HG03280 (cell line): ENCODE measurements at regions not wholly inside any gene's neighbourhood (a gene's known extent, or its start where the extent isn't known, plus 50 kb on each side); places are given as distances from the start of the nearest gene placed in this dataset.

ENCODE experiments used
- ATAC-seq: cut with Tn5 transposase; IDR thresholded peaks from one replicate; pipeline ENCODE4 v1.9.1; 2021; ENCODE audit warnings: mild to moderate bottlenecking, moderate library complexity; ENCODE audit not compliant: unreplicated experiment

DNA sequence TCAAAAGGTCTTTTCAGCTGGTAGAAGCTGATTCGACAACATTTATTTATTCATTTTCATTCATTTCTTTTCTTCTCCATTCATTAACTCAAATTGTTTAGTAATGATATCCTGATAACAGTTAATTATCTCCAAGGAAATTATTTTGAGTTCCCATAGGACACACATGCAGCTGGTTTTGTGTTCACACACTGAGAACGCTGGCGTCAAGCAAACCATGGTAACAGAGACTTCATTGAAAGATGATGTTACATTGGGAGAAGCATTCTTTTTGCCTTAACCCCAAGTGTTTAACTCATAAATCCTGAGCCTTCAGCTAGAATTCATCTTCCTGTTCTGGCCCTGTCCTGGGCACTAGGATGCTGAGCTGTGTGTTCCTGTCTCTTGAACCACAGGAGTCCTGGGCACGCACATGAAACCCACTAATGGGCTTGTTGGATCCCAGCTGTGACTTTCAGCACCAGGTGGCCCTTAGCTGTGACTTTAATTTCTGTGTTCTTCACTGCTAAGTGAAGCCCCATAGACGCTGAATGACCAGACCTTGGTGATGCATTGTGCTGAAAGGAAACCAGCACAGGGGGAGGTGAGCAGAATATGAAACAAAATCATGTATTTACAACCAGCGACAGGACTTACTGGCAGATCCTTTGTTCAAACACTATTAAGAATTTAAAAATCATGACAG is 121.5 kb upstream of the PRSS58 start:
- ATAC-seq = no peak

DNA sequence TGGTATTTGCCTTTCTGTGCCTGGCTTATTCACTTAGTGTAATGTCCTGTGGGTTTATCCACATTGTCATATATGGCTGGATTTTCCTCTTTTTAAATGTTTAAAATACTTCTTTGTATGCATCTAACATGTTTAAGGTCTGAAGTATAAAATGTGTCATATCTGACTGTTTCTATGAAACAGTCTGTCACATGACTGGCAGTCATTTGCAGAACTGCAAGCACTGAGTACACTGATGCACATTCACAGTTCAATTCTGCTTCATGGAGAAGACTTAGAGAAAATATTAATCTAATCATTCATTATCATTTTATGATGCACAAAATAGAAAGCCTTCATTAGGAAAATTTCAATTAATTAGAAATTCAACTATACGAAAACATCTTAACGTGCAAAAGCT is 119.7 kb upstream of the PRSS58 start:
- ATAC-seq = no peak

DNA sequence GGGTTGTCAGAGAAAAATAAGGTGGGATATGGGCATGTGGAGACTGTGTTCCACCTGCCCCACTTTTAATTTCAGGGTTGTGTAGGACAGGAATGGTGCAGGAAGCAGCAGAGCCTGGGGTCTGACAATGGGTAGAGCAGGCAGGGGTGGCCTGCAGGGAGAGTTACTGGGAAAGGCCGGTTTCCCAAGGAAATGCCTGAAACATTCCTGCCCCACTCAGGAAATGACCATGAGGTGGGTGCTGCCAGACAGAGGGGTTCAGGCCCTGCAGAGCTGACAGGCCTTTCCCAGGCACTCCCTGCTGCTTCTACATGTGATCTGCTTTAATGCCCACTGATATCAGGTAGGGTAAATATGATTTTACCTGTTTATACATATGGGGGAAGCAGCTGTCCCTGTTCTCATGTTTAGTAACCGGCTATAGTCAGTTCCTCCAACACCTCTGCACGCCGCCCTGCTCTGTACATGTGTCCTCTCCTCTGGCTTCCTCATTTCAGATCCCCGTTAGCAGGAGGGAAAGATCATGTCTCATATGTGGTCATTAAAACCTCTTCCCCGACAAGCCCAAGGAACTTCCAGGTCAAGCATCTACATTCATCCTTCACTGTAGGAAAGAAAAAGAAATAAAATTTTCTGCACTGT is 118.6 kb upstream of the PRSS58 start:
- ATAC-seq = no peak

DNA sequence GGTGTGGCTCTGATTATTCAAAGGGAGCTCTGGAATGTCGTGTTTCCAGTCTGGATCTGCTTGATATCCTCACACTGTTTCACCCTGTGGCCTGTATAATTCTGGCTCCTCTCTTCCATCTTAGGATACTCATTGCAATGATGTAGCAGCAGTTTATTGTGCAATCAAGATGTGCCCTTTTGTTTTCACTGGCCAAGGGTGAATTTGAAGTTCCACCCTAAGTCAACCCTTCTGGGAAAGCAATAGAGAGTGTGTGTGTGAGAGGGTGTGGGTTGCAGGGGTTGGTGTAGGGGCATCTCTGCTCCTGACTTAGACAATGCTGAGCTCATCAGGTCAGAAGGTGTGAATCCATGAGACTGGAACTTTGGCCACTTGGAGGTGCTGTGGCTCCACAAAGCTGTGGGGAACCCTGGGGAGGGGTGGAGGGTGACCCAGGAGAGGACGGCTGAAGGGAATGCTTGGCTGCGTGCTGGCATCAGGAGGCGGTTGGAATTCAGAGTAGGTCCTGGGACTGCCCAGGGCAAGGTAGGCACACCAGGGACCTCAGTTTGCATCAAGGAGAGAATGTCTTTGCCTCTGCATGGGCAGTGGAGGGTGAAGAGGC is 118.0 kb upstream of the PRSS58 start:
- ATAC-seq = no peak

DNA sequence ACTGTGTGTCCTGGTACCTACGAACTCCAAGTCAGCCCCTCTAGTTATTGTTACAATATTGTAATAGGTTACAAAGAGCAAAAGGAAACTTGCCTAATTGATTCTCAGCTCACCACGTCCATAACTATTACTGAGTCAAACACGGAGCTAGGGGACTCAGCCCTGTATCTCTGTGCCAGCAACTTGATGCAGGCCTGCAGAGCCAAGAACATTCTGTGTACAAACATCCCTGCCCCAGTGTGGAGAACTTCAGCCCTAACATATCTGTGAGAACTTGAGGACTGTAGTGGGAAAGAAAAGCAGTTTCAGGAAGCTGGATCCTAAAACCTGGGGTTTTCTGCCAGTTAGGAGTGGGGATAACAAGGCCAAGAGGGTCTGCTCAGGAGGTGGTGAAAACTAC is 114.9 kb upstream of the PRSS58 start:
- no peak for ATAC-seq

DNA sequence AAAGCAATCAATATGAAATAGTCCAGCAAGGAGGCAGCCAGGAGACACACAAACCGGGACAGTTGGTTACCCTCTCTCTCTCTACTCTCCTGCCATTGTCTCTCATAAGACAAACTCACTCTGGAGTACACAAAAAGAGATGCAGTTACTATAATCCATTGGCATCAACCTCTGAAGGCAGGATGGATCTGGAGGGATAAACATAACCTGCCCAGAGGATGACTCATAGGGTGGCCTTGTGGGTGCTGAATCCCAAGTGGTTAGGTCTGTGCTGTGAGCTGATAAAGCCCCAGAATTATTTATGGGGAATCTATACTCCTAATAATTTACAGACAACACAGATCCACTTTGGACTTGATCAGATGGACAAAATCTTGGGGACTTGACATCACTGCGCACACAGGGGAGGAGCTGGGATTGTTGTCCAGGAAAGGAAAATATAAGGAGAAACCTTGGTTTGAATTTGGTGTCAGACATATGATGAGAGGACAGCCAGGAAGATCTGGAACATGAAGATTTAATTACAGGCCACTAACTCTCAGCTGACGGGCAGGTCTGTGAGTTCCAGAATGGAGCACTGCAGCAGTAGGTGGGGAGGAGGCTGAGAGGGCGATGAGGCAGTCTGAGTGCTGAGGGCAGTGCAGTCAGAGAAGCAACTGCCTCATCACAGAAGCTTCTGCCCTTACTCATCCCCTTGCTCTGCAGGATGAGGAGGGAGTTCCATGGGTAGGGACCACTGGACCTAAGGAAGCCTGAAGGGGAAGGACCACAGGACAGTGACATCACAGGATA is 113.9 kb upstream of the PRSS58 start:
- no peak for ATAC-seq

DNA sequence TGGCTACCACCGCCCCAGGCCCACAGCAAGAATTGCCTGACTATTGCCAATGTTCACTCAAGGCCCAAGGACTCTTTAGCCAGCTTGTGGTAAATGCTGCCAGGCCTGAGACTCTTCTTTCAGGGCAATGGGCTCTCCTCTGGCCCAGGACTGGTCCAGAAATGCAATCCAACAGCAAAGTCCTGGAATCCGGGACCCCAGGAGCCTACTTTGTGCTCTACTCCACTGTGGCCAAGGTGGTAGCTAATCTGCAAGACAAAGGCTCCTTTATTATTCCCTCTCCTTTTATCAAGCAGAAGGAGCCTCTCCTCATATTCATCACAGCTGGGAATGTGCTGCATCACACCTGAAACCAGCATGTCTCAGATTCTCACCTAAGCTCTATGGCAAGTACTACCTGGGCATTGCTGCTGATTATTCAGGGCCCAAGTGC is 107.6 kb upstream of the PRSS58 start:
- ATAC-seq = no peak

DNA sequence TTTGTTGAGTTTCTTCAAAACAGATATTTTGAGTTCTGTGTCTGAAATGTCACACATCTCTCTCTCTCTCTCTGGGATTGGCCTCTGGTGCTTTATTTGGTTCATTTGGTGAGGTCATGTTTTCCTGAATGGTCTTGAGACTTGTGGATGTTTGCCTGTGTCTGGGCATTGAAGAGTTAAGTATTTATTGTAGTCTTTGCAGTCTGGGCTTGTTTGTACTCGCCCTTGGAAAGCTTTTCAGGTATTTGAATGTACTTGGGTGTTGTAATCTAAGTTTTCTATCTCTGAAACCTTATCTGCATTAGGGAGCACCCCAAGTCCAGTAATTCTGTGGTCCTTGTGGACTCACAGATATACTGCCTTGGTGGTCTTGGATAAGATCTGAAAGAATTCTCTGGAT is 106.7 kb upstream of the PRSS58 start:
- ATAC-seq = no peak

DNA sequence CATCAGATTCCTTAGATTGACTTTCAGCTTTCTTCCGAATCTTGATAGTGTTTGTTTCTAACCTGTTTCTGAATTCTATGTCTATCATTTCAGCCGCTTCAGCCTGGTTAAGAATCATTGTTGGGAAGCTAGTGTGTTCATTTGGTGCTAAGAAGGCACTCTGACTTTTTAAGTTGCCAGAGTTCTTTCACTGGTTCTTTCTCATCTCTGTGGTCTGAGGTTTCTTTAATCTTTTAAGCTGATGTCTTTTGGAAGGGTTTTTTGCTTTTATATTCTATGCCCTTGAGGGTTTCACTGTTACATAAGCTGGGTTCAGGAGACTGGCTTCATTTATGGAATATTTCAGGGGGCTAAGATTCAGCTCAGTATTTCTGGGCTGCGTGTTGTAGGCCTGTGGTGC is 104.5 kb upstream of the PRSS58 start:
- no peak for ATAC-seq

DNA sequence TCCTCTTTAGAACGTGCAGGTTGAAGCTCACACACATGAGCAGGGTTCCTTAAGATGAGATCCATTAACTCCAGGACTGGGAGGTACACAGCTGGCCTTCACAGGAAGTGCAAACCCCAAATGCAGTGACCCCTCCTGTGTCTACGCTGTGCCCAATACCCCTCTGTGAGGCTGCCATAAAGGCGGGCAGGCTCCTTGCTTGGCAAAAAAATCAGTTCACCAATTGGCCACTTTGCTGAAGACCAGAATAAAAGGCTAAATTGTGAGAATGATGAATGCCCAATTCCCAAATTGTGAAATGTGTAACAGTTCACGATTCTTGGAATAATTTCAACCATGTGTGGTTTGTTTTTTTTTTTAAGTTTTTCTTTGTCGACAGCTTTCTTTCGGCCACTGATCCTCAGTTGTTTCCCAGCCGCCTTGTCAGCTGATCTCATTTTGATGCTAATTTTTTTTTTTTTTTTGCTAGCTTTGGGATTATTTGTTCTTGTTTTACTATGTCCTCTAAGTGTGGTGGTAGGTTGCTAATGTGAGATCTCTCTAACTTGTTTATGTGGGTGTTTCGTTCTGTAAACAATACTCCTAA is 101.9 kb upstream of the PRSS58 start:
- ATAC-seq = no peak

DNA sequence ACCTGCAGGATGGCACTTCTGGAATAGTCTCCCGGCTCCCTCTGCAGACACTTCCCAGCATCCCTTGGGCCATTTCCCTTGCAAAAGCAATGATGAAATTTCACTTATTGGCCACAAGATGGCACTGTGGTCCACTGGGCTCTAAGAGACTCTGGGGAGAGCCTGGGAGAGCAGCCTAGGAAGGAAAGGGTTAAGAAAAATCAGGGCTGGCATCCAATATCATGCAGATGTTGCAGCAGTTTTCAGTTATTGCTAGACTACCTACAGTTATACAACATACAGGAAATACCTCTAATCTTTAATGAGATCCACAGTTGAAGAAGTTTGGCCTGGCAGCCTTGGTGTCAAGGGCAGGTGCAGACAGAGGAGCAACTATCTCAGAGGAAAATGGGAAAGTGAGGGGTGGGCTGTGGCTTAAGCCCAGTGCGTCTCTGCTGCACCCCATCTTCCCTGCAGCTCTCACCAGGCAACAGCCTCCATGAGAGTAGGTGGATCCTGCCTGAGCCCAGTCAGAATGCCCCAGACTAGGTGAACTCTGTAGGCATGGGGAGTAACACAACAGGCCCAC is 100.2 kb upstream of the PRSS58 start:
- ATAC-seq = peak; percentile 72

DNA sequence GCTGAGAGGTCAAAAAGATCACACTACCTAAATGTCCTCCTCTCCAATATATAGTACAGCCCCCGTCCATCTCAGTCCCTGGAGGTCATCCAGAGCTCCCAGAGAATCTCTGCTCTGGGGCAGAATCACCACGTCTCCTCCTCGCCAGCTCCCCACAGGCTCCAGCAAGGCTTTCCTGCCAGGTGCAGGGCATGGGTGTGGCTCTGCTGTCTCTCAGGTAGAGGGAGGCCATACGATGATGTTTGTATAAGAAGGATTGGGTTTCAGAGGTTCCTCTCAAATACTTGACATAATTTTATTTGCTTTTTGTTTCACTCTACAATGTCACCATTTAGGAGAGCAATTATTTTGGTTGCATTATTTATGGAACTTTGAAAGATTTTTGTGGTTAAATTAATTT is 98.3 kb upstream of the PRSS58 start:
- no peak for ATAC-seq

DNA sequence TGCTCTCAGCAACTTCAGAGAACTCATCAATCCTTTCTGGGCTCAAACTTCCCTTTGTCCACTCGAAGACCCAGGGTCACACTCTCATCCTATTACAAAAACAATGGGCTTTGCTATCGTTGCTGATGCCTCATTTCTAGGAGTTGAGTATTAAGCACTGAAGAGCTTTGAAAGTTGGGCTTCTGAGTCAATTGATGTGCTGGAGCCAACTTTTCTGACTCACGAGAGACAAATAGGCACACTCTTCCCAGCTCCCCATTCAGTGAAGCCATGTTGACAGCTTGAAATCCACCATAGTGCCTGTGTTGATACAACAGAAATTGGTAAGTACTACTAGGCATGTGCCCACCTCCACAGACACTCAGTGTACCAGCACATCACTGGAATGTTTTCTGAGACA is 97.5 kb upstream of the PRSS58 start:
- no peak for ATAC-seq

DNA sequence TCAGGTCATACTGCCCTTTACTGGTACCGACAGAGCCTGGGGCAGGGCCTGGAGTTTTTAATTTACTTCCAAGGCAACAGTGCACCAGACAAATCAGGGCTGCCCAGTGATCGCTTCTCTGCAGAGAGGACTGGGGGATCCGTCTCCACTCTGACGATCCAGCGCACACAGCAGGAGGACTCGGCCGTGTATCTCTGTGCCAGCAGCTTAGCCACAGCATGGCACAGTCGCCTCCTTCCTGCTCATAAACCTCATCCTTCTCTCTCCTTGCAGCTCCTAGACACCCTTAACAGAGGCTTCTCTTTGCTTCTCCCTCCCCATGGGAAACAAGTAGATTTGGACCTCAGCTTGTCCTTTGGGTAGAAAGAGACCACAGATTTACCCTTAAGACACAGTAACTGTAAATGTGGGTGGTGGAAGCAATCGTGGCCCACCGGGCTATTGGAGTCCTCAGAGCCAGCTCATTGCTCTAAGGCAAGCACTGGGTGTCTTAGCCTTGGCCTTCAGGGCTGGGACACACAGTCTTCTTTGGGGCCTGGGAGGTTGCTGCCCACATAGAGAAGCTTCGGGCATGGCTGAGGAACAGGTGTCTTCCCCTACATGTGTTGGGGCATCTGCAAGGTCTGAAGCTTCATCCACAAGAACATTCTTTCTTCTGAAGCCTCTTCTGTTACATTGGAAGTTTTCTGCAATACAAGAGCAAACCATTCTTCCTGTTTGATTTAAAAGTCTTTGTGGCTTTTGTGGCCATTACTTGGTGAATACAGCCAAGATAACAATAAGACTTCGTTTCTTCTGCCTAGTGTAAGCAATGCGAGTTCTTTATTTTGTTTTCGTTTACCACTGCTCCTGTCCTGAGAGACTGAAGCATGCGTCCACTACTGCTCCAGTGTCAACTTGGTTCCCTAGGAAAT is 95.5 kb upstream of the PRSS58 start:
- no peak for ATAC-seq

DNA sequence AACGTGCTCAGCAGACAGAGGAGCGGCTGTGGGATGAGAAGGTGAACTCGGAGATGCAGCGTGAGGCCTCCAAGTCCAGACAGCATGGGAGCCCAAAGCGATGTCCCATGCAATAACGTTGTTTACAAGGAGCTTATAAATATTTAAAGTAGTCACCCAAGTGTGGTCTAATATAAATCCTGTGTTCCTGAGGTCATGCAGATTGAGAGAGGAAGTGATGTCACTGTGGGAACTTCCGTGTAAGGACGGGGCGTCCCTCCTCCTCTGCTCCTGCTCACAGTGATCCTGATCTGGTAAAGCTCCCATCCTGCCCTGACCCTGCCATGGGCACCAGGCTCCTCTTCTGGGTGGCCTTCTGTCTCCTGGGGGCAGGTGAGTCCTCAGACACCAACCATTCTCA is 94.7 kb upstream of the PRSS58 start:
- no peak for ATAC-seq

DNA sequence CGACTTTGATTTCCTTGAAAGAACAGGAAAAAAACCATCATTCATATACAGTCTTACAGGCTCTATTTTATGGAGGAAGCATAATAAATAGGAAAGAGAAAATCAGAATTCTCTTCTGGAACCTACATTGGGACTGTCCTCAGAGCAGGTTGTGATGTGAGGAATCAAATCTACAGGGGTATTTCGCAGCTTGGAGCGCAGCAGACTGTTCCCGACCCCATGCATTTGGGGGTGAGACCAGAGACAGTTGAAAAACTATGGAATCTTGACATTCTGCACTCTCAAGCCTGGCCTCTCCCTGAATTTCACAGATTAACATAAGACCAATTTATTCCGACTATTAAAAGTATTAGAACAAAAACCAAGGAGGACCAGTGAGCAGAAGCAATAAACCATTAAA is 93.3 kb upstream of the PRSS58 start:
- ATAC-seq = no peak

DNA sequence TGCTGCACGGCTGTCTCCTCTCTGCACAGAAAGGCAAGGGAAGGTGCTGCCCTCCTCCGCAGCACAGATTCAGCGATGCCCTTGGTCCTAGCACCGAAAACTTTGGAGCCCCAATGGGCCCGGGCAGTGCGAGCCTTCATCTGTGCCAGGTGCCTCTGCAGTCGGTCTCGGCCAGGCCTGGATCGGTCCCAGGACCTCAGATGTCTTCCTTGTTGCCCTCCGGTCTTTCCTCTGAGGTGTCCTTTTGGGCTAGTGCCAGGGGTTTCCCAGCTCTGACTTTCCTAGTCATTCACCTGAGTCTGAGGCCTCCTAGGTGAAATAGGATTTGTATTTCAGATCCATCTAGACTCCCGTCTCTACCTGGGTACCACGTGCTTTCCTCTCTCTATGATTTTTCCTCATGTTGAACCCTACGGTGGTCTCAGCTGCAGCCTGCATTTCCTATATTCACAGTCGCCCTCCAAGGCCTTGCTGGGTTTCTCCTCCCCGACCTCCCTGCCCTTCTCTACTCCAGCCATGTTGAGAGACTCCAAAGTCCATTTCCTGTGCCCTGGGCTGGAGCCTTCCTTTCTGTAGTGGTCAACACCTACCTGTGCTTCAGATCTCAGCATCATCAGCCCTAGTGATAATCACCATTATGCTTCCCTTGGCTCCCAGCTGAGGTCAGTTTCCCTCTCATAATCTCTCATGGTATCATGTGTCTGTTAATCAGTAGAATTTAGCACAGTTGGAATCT is 92.0 kb upstream of the PRSS58 start:
- no peak for ATAC-seq

DNA sequence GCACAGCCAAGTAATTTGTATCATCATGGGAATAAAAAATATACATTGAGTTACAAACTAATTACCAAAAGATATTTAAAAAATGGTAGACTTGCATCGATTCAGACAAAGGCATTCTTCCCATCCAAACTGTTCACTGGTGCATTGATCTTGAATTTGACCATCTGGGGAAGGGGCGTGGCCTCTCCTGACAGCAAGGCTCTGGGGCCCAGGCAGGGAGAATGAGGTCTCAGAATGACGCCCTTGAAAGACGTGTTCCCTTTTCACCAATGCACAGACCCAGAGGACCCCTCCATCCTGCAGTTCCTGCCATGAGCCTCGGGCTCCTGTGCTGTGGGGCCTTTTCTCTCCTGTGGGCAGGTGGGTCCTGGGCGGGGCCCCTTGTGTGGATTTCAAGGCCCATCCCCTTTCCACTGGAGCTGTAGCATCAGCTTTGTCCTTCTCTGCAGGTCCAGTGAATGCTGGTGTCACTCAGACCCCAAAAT is 91.1 kb upstream of the PRSS58 start:
- no peak for ATAC-seq

DNA sequence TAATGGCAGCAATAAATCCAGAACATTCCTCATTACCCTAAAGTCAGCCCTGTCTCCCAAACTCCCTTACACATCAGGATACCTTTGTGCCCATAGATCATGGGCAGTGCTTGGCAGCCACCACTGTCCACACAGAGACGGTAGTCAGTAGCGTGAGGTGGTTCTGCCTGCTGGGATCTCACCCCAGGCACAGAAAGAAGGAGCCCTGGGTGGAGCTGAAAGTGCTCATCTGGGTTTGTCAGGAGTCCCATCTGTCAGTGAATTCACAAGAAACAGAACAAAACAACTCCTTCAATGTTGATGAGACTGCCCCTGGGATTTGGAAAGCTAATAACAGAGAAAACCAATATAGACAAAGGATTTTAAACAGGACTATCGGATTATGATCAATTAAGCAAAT is 90.2 kb upstream of the PRSS58 start:
- ATAC-seq = no peak
